ENCODE measurements at regions not wholly inside any gene's neighbourhood (a gene's known extent, or its start where the extent isn't known, plus 50 kb on each side); places are given as distances from the start of the nearest gene placed in this dataset.
"Not testable (repeated sequence)": the region's sequence is repeated elsewhere in the genome, so short reads cannot be mapped to it uniquely, and the experiment has no call there.

DNA sequence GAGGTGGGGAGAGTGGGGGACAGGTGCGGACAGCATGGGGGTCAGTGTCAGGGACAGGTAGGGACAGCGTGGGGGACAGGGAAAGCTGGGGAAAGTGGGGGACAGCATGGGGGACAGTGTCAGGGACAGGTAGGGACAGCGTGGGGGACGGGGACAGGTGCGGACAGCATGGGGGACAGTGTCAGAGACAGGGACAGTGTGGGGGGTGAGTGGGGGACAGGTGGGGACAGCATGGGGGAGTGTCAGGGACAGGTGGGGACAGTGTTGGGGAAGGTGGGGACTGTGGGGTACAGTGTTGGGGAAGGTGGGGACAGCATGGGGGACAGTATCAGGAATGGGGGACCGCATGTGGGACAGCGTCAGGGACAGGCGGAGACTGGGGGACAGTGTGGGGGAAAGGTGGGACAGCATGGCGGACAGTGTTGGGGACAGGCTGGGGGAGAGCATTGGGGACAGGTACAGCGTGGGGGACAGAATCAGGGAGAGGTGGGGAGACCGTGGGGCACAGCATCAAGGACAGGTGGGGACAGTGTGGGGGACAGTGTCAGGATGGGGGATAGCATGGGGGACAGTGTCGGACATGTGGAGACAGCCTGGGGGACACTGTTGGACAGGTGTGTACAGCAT is 96.1 kb downstream of the TMEM121 start:
- WGBS, 2 donors, result 84 to 92% methylated on average over 12 of the region's 12 CpGs
- no peak for DNase-seq
- TF ChIP-seq POLR2A (IDR thresholded peaks at IDR 0.05), result no peak
- TF ChIP-seq, protein P1, sequence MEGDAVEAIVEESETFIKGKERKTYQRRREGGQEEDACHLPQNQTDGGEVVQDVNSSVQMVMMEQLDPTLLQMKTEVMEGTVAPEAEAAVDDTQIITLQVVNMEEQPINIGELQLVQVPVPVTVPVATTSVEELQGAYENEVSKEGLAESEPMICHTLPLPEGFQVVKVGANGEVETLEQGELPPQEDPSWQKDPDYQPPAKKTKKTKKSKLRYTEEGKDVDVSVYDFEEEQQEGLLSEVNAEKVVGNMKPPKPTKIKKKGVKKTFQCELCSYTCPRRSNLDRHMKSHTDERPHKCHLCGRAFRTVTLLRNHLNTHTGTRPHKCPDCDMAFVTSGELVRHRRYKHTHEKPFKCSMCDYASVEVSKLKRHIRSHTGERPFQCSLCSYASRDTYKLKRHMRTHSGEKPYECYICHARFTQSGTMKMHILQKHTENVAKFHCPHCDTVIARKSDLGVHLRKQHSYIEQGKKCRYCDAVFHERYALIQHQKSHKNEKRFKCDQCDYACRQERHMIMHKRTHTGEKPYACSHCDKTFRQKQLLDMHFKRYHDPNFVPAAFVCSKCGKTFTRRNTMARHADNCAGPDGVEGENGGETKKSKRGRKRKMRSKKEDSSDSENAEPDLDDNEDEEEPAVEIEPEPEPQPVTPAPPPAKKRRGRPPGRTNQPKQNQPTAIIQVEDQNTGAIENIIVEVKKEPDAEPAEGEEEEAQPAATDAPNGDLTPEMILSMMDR (IDR thresholded peaks at IDR 0.05), result no peak
- H3K27ac ChIP-seq, result no peak overlapping the region
- H3K36me3 ChIP-seq (ENCODE audit: low read depth, missing control alignments), result no peaks in the 10 kb centered on the region
- intact Hi-C loops (cut with DNase I; ENCODE audit: low total_unique reads), result no loop called here
- H3K4me3 ChIP-seq, result no peak overlapping the region
- H3K27me3 ChIP-seq, result no peaks in the 10 kb centered on the region
- no peaks in the 10 kb centered on the region for H3K4me1 ChIP-seq
- no peaks in the 10 kb centered on the region for H3K9me3 ChIP-seq

DNA sequence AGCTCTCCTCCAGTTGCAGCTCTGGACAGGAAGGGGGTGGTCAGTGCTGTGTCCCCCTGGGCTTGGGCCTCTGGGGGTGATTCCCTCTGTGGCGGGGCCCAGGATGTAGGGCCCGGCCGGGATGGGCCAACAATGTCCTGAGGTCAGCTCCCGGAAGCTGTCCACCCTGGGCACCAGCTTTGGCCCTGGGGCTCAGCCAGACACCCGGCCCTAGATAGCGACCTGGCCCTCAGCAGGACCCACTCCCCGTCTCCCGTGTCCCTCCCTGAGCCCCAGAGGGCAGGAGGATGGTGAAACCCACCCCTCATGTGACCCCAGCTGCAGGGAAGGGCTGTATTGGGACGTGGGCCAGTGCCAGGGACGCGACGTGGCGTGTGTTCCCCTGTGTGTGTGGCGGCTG is 96.8 kb downstream of the TMEM121 start:
- H3K27ac ChIP-seq; H3K4me3 ChIP-seq; H3K36me3 ChIP-seq (ENCODE audit: low read depth, missing control alignments); intact Hi-C loops (cut with DNase I; ENCODE audit: low total_unique reads); H3K27me3 ChIP-seq; DNase-seq; H3K4me1 ChIP-seq; H3K9me3 ChIP-seq: not testable (repeated sequence)
- WGBS, 2 donors, result 82 to 90% methylated on average over 2 to 12 of the region's 14 CpGs

DNA sequence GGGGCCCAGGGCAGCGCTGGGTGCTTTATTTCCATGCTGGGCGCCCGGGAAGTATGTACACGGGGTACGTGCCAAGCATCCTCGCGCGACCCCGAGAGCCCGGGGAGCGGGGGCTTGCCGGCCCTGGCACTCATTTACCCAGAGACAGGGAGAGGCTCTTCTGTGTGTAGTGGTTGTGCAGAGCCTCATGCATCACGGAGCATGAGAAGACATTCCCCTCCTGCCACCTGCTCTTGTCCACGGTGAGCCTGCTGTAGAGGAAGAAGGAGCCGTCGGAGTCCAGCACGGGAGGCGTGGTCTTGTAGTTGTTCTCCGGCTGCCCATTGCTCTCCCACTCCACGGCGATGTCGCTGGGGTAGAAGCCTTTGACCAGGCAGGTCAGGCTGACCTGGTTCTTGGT is 98.0 kb downstream of the TMEM121 start:
- H3K27ac ChIP-seq; H3K27me3 ChIP-seq; DNase-seq; H3K4me3 ChIP-seq; H3K4me1 ChIP-seq; H3K9me3 ChIP-seq; intact Hi-C loops (cut with DNase I; ENCODE audit: low total_unique reads); H3K36me3 ChIP-seq (ENCODE audit: low read depth, missing control alignments): not testable (repeated sequence)
- 88 to 89% methylated on average over 3 to 22 of the region's 22 CpGs for WGBS, 2 donors

DNA sequence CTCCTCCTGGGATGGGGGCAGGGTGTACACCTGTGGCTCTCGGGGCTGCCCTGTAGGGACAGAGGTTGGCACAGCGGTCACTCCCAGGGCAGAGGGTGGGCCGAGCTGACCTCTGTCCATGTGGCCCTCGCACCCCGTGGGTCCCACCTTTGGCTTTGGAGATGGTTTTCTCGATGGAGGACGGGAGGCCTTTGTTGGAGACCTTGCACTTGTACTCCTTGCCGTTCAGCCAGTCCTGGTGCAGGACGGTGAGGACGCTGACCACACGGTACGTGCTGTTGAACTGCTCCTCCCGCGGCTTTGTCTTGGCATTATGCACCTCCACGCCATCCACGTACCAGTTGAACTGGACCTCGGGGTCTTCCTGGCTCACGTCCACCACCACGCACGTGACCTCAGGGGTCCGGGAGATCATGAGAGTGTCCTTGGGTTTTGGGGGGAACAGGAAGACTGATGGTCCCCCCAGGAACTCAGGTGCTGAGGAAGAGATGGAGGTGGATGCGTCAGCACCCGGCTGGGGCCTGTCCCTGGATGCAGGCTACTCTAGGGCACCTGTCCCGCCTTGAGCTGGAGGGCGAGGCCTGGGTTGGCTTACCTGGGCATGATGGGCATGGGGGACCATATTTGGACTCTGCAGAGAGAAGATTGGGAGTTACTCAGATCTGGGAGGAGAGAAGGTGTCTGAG is 98.5 kb downstream of the TMEM121 start:
- H3K4me1 ChIP-seq; H3K9me3 ChIP-seq; DNase-seq; H3K27ac ChIP-seq; intact Hi-C loops (cut with DNase I; ENCODE audit: low total_unique reads); H3K4me3 ChIP-seq; H3K36me3 ChIP-seq (ENCODE audit: low read depth, missing control alignments); H3K27me3 ChIP-seq: not testable (repeated sequence)
- 91 to 93% methylated on average over 18 to 25 of the region's 25 CpGs for WGBS, 2 donors

DNA sequence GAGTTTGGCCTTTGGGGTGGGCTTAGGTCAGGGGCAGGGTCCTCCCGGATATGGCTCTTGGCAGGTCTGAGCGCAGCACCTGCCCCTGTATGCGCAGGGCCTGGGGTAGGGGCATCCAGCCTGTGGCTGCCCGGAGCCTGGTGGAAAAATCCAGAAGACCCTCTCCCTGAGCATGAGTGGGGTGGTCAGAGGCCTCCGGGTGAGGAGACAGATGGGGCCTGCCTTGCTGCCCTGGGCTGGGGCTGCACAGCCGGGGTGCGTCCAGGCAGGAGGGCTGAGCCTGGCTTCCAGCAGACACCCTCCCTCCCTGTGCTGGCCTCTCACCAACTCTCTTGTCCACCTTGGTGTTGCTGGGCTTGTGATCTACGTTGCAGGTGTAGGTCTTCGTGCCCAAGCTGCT is 99.1 kb downstream of the TMEM121 start:
- H3K36me3 ChIP-seq (ENCODE audit: low read depth, missing control alignments); H3K27ac ChIP-seq; H3K4me1 ChIP-seq; H3K27me3 ChIP-seq; H3K4me3 ChIP-seq; DNase-seq; intact Hi-C loops (cut with DNase I; ENCODE audit: low total_unique reads); H3K9me3 ChIP-seq: not testable (repeated sequence)
- 69 to 77% methylated on average over 9 of the region's 9 CpGs for WGBS, 2 donors

DNA sequence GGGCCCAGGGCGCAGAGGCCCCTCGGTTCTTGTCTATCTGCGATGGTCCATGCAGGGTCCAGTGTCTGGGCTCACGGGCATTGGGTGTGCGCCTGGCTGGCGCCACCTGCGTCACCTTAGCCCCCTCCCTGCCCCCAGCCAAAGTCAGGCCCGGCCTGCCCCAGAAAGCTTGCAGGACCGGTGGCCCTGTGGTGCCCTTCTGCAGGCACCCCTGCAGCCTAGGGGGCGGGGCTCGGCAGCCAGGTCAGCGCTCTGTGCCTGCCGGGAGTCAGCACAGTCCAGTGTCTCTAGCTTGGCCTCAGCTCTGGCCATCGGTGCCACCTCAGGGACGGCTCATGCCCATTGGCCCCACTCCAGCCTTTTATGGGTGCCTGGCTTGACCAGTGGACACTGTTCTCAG is 99.7 kb downstream of the TMEM121 start:
- H3K27ac ChIP-seq; H3K36me3 ChIP-seq (ENCODE audit: low read depth, missing control alignments); H3K4me1 ChIP-seq; H3K9me3 ChIP-seq; H3K27me3 ChIP-seq; DNase-seq; H3K4me3 ChIP-seq; intact Hi-C loops (cut with DNase I; ENCODE audit: low total_unique reads): not testable (repeated sequence)
- 80% methylated on average over 2 of the region's 15 CpGs; no CpG with 5 or more reads in 1 of the 2 donors for WGBS, 2 donors

DNA sequence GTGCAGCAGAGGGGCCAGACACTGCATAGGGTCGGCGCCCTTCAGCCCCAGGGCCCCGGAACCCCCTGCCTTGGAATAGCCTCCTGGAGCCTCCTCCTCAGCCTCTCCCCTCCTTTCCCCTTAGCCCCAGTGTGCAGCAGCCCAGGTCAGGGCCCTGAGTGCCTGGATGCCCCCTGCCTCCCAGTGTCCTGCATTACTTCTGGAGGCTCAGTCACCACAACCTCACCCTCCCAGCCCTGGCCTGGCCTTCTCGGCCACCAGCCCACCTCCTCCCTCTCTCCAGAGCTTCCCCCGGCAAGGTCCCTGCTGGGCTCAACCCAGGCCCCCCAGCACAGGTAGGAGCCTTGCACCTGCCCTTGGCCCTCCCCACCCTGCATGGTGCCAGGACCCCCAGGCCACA is 100.3 kb downstream of the TMEM121 start:
- H3K4me1 ChIP-seq; H3K4me3 ChIP-seq; H3K9me3 ChIP-seq; H3K27me3 ChIP-seq; H3K36me3 ChIP-seq (ENCODE audit: low read depth, missing control alignments); intact Hi-C loops (cut with DNase I; ENCODE audit: low total_unique reads); DNase-seq; H3K27ac ChIP-seq: not testable (repeated sequence)
- WGBS, 2 donors, result no CpG with 5 or more reads among the region's 5 CpGs

DNA sequence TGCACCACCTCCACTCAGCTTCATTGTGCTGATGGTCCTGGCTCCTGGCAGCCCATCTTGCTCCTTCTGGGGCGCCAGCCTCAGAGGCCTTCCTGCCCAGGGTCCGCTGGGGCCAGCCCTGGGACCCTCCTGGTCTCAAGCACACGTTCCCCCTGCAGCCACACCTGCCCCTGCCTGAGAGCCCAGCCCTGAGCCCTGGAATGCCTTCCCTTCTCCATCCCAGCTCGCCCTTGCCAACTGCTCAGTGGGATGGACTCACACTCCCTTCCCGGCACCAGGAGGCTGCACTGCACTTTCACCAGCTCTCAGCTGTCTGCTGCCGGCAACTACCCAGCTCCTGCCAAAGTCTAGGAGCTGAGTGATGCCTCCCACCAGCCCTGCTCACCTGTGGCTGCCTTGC is 100.9 kb downstream of the TMEM121 start:
- H3K27ac ChIP-seq; DNase-seq; H3K27me3 ChIP-seq; H3K36me3 ChIP-seq (ENCODE audit: low read depth, missing control alignments); H3K9me3 ChIP-seq; H3K4me1 ChIP-seq; H3K4me3 ChIP-seq; intact Hi-C loops (cut with DNase I; ENCODE audit: low total_unique reads): not testable (repeated sequence)
- WGBS, 2 donors, result 67% methylated on average over 6 of the region's 6 CpGs; no CpG with 5 or more reads in 1 of the 2 donors

All from testis (tissue), 2 donors.